ENCODE measurements at regions not wholly inside any gene's neighbourhood (a gene's known extent, or its start where the extent isn't known, plus 50 kb on each side); places are given as distances from the start of the nearest gene placed in this dataset.
"Not testable (repeated sequence)": the region's sequence is repeated elsewhere in the genome, so short reads cannot be mapped to it uniquely, and the experiment has no call there.

GRCh38 chr11:87970762-87971161 is 204.5 kb downstream of the RAB38 start:
- no peak for DNase-seq

DNA sequence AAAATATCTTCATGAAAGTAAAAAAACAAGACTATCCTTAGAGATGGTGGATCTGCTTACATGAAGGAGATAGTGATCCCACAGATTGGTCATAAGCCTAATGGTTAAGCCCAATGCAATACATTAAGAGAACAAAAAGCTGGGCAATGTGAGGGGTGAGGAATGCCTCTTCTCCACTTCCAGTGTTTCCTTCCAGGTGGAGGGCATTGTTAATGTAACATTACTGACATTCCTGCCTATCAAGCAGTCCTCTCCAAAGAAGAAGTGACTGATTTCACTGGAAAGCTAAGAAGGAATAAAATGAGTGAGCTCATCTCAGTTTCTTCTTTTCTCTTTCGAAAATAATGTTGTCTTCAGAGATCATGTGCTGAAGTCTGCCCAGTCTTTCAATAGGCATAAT is 207.8 kb downstream of the RAB38 start:
- no peak for DNase-seq

GRCh38 chr11:87966694-87967093 is 208.5 kb downstream of the RAB38 start:
- DNase-seq: no peak

DNA sequence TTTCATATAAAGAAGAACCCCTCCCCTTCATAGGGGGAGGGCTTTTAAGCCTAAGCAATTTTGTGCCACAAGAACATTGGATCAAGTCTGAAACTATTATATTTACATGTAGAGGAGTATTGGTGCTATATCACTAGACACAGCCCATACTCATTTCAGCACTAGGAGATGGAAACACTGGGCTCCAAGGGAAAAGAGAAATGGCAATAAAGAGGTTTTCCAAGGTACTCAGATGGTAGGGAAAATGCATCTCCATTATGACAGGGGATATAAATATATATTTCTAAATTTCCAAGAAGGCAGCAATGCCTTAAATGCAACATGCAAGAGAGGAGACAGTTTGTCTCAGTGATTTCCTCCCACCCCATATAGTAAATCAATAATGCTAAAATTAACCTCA is 209.0 kb downstream of the RAB38 start:
- no peak for DNase-seq

GRCh38 chr11:87961606-87962005 is 213.6 kb downstream of the RAB38 start:
- DNase-seq: no peak

- no peak for DNase-seq
Observed at GRCh38 chr11:87957961-87958360, 217.3 kb downstream of the RAB38 start.

DNA sequence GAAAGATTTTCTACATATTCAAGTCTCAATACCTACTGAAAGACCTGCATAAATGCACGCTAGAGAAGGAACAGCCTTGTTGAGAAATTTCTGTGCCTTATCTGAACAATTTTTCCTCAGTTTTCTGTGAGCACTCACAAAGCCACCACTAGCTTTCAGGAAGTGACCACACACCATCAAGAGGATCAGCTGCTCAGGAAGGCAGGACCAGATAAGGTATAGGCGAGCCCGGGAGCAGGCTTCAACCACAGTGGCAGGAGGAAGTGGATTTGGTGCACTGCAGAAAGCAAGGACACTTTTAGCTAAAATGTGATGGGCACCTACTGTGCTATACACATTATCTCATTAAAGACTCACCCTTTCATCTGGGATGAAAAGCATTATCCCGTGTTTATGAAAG is 220.8 kb downstream of the RAB38 start:
- DNase-seq: no peak

DNA sequence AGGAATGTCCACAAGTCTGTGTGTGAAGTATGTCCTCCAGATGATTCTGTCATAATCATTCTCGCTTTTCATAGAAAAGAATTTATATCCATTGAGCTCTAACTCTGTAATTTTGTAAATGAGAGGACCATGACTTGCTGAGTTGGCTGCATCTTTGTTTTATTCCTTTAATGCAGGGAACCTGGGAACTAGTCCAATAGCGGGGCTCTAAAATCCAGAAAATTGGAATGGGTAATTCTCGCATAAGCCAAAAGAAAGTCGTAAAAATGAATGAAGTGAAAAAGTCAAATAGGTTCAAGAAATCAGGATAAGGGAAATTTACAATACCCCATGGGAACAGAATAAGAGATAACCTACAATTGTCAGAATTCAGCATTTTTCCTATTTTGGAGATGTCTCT is 232.5 kb downstream of the RAB38 start:
- DNase-seq: no peak

- no peak for DNase-seq
Observed at GRCh38 chr11:87934182-87934581, 241.1 kb downstream of the RAB38 start.

- DNase-seq: peak; percentile 3
Observed at GRCh38 chr11:87926250-87926970, 248.8 kb downstream of the RAB38 start.

- no peak for DNase-seq
Observed at GRCh38 chr11:87924125-87924524, 251.1 kb downstream of the RAB38 start.

DNA sequence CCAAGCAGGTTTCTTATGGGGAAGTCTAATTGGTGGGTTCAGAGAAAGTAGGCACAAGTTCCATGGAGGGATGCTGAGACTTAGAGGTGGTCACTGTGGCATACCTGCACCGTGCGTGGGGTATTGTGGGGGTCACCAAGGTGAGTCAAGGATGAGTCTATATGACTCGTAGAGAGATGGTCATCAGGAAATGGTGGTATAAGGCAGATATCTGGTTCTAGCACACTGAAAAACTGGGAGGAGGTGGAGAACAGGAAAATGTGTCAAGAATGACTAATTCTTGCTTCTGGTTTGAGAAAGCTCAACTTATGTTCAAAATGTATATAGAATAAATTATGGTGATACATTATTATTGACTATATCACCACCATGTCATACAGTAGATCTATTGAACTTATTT is 258.1 kb downstream of the RAB38 start:
- DNase-seq: no peak

DNA sequence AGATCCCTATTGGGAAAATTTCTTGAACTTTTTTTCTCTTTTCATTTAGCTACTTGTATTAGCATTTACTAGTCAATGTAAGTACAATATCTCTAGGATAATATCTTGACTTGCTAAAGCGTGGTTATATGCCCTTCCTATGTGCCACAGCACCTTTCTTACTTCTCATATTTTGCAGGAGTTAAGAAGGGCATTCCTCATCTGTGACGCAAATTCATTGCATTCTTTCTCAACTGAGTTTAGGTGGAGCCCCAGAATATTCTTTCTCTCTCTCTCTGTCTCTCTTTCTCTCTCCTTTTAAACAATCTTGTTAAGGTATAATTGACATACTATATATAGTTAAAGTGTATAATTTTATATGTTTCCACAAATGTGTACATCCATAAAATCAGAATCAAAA is 266.1 kb downstream of the RAB38 start:
- no peak for DNase-seq

GRCh38 chr11:87908086-87908485 is 267.2 kb downstream of the RAB38 start:
- no peak for DNase-seq

DNA sequence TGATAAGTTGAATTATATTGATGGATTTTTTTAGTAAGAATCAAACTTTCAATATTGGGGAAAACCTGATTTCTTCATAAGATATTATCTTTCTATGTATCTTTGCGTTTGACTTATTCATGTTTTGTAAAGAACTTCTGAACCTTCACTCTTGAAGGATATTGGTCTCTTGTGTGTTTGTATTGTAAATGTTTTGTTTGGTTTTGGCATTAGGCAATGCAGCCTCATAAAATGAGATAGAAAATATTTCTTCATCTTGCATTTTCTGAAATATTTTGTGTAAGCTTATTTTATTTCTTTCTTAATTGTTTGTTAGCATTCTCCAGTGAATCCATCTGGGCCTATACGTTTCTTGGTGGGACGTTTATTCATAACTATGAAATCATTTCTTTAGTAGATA is 271.9 kb downstream of the RAB38 start:
- no peak for DNase-seq

DNA sequence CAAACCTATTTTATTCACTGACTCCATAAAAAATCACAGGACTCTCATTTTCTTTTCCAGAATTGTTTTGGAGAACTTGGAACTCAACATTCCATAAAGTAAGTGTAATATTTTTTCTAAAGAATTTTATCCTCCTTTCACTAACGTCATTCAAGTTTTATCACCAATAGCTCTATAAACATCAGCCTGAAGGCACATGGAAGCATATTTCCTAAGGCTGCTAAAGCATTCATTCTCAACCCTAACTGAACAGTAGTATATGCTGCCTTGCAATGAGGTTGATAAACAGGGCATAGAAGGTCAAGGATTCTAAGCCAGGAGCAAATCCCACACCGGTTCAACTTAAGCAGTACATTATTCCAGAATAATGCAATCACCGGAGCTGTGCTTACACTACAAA is 273.9 kb downstream of the RAB38 start:
- DNase-seq: no peak

DNA sequence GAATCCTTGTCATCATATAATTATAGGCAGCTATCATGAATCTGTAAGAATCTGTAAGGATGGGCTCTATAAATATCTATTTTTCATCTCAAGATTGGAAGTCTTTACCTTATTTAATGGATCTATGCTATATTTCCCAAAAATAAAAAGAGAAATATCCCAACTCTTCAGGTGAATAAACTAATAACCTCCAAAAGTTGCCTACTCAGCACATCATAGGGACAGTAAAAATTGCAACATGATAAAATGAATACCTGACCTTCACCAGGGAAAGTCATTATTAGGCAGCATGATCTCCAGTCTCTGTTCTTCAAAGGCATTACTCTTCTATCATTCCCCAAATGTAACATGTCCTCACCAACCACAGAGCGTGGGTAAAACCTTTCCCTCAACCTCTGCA is 277.3 kb downstream of the RAB38 start:
- no peak for DNase-seq

DNA sequence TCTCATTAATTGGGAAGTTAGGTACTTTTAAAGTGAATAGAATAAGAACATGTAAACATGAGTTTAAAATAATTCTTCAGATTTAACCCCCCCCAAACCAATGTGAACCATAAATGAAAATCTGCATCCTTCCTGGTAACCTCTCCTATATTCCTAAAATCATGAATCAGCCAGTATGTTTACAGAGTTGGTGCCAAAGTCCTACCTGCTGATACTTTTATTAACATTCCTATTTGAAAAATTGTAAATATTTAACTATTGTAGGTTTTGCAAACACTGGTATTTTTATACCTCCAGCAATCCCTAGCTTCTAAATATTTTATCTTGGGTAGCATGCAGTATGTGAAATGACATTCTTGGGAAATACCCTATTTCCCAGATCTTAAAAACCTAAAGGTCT is 278.2 kb downstream of the RAB38 start:
- no peak for DNase-seq

DNA sequence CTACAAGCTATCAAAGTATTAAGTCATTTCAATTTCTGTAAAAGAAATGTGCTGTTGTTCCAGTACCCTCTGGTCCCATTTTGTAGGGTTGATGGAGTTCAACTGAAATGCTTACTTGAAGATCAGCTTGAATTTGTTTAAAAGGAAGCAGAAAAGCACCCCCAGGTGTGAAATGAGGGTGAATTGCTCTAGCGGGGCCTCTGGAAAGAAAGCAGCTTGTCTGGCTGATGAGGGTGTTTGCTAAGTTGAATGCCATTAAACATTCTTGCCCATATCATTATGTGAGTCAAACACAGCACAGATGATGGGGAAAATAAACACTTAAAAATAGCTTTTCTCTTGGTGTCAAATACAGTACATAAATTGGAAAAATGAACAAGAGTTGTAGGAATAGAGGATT is 280.3 kb downstream of the RAB38 start:
- DNase-seq: no peak

DNA sequence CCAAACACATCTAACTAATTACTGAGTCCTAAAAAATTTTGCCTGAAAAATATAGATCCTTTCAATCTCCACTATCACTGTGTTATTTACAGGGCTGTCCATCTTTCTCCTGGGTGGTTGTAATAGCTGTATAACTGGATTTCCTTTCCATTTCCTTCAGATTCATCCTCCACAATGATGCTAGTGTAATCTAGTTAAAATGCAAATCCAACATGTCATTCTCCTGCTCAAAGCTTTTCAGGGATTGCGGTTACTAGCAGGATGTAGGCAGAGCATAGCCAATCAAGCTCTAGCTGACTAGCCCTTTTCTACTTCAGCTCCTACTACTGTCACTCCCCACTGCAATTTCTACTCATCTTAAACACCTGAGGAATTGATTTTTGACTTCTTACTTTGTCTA is 283.0 kb downstream of the RAB38 start:
- no peak for DNase-seq

DNA sequence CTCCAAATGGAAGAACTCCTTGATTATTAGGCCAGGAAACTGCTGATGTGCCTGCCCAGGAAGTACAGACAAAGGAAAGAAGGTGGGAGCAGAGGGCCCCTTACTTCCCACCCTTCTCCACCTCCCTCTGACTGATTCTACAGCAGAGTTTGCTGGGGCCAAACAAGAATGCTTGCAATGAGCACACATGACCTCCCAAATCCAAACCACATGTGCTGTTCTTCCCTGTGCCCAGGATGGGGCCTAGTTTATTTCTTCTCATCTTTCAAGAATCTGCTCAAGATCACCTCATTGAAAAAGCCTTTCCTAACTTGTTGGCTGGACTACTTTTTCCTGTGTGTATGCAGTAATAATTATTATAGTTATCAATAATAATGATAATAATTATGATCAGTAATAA is 286.1 kb downstream of the RAB38 start:
- DNase-seq: no peak

- DNase-seq: not testable (repeated sequence)
Observed at GRCh38 chr11:87885084-87885483, 290.2 kb downstream of the RAB38 start.

DNA sequence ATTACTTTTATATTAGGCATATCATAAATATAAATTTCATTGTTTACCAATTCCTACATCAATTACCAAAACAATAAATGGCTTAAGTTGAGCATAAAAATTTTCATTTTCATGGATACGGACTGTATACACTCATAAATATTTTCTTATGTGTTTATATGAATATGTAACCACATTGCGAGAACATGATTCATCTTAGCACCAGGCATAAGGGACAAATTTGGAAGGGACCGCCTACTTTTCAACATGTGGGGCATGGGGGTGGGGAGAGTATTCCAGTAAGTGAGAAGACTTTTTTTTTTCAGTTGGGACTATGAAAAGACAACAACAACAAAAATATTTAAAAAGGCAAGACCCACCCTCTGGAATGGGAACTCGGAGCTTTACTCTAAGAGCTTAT is 296.1 kb downstream of the RAB38 start:
- no peak for DNase-seq

GRCh38 chr11:87878373-87878825 is 296.8 kb downstream of the RAB38 start:
- peak; percentile 7 for DNase-seq

DNA sequence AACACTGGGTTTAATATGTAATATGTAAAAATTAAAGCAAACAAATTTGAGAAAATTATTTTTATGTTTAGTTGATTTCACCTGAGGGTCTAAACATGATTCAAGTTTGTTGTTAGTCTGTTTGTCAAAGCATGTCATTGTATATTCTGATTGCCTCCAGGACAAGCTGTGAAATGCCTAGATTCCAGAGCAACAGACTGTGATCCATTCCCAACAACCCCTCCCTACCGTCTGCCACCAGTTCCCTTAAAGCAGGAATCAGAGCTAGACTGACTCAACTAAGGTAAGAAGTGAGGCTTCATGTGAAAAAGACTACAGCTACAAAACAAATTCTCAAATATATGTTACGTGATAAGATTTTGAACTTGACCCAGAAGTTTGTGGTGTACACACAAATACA is 304.2 kb downstream of the RAB38 start:
- DNase-seq: no peak
